Lower lobe of right lung (tissue), 2 donors: ENCODE measurements at regions not wholly inside any gene's neighbourhood (a gene's known extent, or its start where the extent isn't known, plus 50 kb on each side); places are given as distances from the start of the nearest gene placed in this dataset.
A peak's percentile ranks its signal among the peaks of the same experiment; 100 is the strongest.

ENCODE experiments used
- ATAC-seq, 2 donors: fragments of 200-7000 bp; cut with Tn5 transposase; one replicate each; pipeline ENCODE4 v1.9.1; 2020 to 2022; ENCODE audit warnings: mild to moderate bottlenecking in 2 of 2, moderate library complexity in 2 of 2
- DNase-seq: peaks from one replicate; pipeline ENCODE4 v3.0.0-alpha.2; 2020
- H3K27ac ChIP-seq: fragments of 200-600 bp; one replicate; pipeline ENCODE4 v1.8.0; 2022
- H3K27me3 ChIP-seq: fragments of 200-600 bp; one replicate; pipeline ENCODE4 v1.8.0; 2022; ENCODE audit warnings: low read depth
- H3K36me3 ChIP-seq: fragments of 200-600 bp; one replicate; pipeline ENCODE4 v1.8.0; 2022; ENCODE audit warnings: mild to moderate bottlenecking
- H3K4me1 ChIP-seq: fragments of 200-600 bp; one replicate; pipeline ENCODE4 v1.8.0; 2022
- H3K4me3 ChIP-seq: fragments of 200-600 bp; one replicate; pipeline ENCODE4 v1.8.0; 2022; ENCODE audit warnings: mild to moderate bottlenecking
- H3K9me3 ChIP-seq: fragments of 200-600 bp; one replicate; pipeline ENCODE4 v1.8.0; 2022
- intact Hi-C: fragments of 100-400 bp; cut with DNase I; formaldehyde crosslinking; loops from one replicate; pipeline ENCODE4 v1.11.0; 2022
- TF ChIP-seq, protein P1 (sequence below): fragments of 200-600 bp; IDR thresholded peaks from one replicate; pipeline ENCODE4 v1.8.0; 2022; ENCODE audit warnings: antibody characterized with exemption, mild to moderate bottlenecking
- donor health status: DM: no; HTN: yes; CAD: no; lungs with severe emphysema.

DNA sequence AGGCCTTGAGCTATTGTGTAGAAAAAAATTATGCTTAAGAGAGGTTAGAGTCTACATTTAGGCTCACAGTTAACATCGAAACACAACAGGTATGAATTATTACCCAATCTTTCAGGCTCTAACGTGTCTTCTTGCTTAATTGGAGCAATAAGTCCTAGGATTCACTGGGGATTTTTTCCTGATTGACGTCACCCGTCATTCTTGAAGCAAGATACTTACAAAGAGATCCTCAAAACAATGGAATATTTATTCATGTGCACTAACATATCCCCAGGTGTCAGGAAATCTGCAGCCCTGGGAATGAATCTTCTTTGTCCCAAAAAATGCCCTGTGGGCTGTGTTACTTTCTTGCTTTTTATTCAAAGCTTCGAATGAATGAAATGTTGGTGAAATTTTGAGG, 413.5 kb downstream of the NFIB start:
- Histone ChIP-seq H3K4me3 (no peak overlapping the region), H3K4me1 (no peaks in the 10 kb centered on the region), H3K27me3 (no peaks in the 10 kb centered on the region), H3K9me3 (no peaks in the 10 kb centered on the region), H3K36me3 (no peaks in the 10 kb centered on the region), H3K27ac (peak overlapping the region; percentile 53)
- intact Hi-C loops = no loop called here
- ATAC-seq (no peak), DNase-seq (no peak)
- TF ChIP-seq, protein P1, sequence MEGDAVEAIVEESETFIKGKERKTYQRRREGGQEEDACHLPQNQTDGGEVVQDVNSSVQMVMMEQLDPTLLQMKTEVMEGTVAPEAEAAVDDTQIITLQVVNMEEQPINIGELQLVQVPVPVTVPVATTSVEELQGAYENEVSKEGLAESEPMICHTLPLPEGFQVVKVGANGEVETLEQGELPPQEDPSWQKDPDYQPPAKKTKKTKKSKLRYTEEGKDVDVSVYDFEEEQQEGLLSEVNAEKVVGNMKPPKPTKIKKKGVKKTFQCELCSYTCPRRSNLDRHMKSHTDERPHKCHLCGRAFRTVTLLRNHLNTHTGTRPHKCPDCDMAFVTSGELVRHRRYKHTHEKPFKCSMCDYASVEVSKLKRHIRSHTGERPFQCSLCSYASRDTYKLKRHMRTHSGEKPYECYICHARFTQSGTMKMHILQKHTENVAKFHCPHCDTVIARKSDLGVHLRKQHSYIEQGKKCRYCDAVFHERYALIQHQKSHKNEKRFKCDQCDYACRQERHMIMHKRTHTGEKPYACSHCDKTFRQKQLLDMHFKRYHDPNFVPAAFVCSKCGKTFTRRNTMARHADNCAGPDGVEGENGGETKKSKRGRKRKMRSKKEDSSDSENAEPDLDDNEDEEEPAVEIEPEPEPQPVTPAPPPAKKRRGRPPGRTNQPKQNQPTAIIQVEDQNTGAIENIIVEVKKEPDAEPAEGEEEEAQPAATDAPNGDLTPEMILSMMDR = no peak

GRCh38 chr9:13899924-13900323, 414.0 kb downstream of the NFIB start:
- Histone ChIP-seq H3K4me3 (no peak overlapping the region), H3K27me3 (no peaks in the 10 kb centered on the region), H3K36me3 (no peaks in the 10 kb centered on the region), H3K27ac (peak overlapping the region; percentile 53), H3K9me3 (no peaks in the 10 kb centered on the region), H3K4me1 (no peaks in the 10 kb centered on the region)
- TF ChIP-seq, protein P1 = no peak
- ATAC-seq (no peak), DNase-seq (no peak)
- intact Hi-C loops = no loop called here

- H3K4me1 ChIP-seq = no peaks in the 10 kb centered on the region
- no peak for ATAC-seq
- no peak for DNase-seq
- H3K27me3 ChIP-seq = no peaks in the 10 kb centered on the region
- TF ChIP-seq, protein P1 = no peak
- H3K27ac ChIP-seq = no peak overlapping the region
- H3K9me3 ChIP-seq = no peaks in the 10 kb centered on the region
- H3K36me3 ChIP-seq = no peaks in the 10 kb centered on the region
- intact Hi-C loops = no loop called here
- no peak overlapping the region for H3K4me3 ChIP-seq
Measured at GRCh38 chr9:13898957-13899356, 415.0 kb downstream of the NFIB start.

GRCh38 chr9:13896922-13897835, 416.8 kb downstream of the NFIB start:
- TF ChIP-seq, protein P1 = no peak
- DNase-seq (no peak), ATAC-seq (no peak)
- Histone ChIP-seq H3K9me3 (no peaks in the 10 kb centered on the region), H3K27ac (no peak overlapping the region), H3K27me3 (no peaks in the 10 kb centered on the region), H3K4me3 (no peak overlapping the region), H3K4me1 (no peaks in the 10 kb centered on the region), H3K36me3 (no peaks in the 10 kb centered on the region)
- intact Hi-C loops = no loop called here

DNA sequence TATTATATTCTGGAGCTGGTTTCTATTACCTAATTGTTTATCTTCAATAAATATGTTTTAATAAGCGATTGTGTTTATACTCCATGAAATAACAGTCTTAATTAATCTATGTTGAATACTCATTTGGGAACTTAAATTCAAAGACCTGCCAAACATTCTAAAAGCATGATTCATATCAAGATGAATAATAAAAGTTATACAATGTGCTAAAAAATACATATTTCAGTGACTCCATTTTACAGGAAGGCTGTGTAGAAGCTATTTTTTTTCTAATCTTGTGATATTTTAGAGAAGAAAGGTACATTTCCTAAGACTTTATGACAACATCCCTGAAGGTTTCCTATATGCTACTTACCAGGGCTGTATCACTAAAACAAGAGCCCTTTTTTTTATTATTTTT, 417.9 kb downstream of the NFIB start:
- Histone ChIP-seq H3K36me3 (no peaks in the 10 kb centered on the region), H3K4me3 (no peak overlapping the region), H3K27me3 (no peaks in the 10 kb centered on the region), H3K4me1 (no peaks in the 10 kb centered on the region), H3K27ac (no peak overlapping the region), H3K9me3 (no peaks in the 10 kb centered on the region)
- TF ChIP-seq, protein P1 = no peak
- DNase-seq (no peak), ATAC-seq (no peak)
- intact Hi-C loops = no loop called here
